GM19239 (cell line): ENCODE measurements at regions not wholly inside any gene's neighbourhood (a gene's known extent, or its start where the extent isn't known, plus 50 kb on each side); places are given as distances from the start of the nearest gene placed in this dataset.
"Not testable (repeated sequence)": the region's sequence is repeated elsewhere in the genome, so short reads cannot be mapped to it uniquely, and the experiment has no call there.

Source experiments
- DNase-seq: peaks from one replicate; pipeline ENCODE4 v3.0.0; 2011; ENCODE audit warnings: low spot score; ENCODE audit not compliant: insufficient read length
- FAIRE-seq: peaks from 2 replicates; lab custom pipeline; 2011; peaks lifted over from hg19 to GRCh38; lab: Jason Lieb, UNC

DNA sequence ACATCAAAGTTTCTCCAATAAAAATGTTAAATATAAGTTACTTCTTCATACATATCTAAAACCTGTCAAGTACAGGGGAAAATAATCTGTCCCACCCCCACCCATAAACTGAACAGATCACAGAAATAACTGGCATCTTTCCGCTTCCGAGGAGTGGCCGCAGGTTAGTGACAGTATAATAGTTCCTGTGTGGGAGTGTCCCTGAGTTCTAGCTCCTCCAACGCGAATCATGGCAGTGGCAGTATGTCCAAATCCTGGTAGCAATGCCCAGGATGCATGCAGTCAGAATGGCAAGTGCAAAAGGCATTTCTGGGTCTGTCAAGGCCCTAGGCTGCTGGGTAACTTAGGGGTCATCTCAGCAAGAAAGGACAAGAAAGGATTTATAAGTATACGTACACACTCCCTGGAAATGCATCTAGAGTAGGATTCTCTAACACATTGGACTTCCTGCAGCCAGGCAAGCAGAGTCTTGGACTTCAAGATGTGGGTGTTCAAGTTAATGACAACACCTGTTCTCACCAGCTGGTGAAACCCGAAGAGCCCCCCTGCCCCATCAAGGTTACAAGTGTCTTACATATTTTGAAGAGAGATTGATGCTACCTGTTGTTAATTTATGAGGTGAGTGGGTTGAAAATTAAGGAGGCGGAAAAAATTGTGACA, 94.4 kb upstream of the COL1A2 start:
- FAIRE-seq (no peak), DNase-seq (no peak)

DNA sequence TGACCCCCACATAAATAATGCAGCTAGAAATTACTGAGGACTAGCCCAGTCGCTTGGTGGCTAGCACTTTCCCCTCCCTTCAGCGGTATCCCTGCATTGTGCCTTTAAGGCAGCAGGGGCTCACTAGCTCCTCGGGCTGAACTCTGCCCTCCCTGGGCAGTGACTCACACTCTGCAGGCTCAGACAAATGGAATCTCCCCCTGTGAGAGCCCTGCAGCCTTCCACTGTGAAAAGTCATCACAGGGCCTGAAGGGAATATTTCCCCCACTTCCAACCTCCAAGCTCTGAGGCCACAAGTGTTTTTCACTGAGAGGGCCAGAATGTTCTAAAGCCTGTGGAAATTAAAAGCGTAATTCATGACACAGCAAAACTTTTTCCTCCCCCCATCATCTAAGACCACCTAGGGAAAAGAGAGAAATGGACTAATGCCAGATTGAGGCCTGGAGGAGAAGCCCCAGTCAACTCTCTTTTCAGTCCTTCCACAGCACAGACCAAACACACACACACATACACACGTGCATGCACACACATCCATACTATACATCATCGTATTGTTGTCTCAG, 93.6 kb upstream of the COL1A2 start:
- FAIRE-seq, result no peak
- no peak for DNase-seq

DNA sequence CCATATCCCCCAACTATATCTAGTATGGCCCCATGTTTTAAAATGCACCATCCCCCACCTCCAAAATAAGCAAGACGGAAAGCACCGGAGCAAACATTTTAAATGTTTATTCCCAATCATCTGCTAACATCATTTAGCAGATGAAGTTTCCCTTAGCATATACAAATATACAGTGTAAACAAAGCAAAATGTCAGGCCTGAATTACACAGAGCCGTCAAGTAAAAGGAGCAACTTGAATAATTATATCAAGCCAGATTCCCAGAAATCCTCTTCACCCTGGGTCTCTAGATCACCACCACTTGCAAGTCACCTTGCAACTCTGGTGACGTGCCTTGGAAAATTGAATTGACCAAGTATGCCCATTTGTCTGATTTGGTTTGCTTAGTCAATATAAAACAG, 91.6 kb upstream of the COL1A2 start:
- DNase-seq, result no peak
- FAIRE-seq, result no peak

DNA sequence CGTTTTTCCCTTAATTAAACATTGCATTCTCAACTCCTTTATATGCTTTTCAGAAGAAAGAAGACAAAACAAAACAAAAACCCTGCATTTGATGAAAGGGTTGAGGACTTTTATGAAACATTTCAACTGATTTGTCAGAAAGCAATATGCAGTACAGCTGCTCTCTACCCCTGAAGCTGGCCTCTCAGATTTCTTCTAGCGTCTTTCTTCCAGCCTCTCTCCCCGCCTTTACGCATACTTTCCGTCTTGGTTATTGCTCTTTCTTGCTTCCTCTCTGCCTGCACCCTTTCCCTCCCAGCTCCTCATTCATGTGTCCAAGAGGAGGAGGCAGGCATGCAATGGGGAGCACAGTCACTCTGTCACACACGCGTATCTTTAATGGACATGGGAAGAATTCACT, 91.0 kb upstream of the COL1A2 start:
- no peak for FAIRE-seq
- no peak for DNase-seq

DNA sequence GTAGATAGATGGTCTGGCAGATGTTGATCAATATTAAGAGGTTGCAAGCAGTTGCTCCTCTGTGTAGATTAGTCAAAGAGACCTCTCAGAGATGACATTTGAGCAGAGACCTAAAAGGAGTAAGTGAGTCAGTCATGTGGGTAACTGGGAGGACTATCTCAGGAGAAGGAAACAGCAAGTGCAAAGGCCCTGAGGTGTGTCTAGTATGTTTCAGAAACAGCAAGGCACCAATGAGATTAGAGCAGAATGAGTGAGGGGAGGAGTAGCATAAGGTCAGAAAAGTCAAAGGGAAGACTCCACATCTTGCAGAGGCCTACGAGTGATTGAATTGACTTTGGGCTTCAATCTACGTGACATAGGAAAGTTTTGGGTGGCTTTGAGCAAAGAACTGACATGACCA, 89.8 kb upstream of the COL1A2 start:
- FAIRE-seq (no peak), DNase-seq (no peak)

DNA sequence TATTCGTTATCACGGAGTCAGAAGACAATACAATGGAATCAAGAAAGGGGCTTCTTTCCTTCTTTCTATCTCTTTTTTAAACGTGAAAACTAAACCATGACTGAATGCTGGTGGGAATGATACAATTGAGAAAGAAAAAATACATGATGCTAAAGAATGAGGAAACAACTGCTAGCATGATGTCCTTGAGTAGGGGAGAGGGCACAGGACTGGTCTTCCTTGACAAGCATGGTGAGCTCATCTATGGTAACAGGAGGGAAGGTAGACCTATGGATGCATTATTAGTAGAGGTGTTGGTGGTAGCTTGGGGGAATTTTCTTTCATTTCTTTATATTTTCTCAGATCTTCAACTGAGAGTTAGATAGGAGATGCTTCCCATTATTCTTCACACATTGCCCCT, 88.9 kb upstream of the COL1A2 start:
- FAIRE-seq, result no peak
- no peak for DNase-seq

DNA sequence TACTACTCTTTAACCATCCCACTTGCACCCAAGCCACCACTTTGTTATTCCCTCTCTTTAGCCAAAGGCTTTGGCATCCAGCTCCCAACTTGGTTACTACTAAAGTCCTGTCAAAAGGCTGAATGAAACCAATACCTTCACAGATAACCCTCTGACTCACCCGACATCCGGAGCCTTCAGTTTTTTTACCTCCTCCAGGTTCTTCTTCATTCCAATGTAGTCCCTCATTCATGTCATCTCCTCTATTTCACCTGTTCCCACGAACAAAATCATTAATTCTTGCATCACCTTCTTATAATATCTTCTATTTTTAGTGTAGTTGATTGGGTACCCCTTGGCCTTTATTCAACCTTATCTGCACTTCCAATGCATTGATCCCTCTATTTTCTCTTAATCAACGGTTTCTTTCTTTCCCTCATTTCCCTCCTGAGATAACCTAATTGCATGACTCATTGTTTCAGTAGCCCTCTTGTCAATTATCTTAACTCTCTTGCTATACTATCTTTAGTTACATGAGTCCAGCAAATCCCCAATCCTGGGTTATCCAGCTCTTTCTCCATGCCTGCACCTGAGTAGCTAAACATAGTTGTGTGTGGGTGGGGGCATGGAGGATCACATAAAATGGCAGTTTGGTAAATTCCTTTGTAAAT, 87.2 kb upstream of the COL1A2 start:
- FAIRE-seq, result no peak
- DNase-seq, result no peak

DNA sequence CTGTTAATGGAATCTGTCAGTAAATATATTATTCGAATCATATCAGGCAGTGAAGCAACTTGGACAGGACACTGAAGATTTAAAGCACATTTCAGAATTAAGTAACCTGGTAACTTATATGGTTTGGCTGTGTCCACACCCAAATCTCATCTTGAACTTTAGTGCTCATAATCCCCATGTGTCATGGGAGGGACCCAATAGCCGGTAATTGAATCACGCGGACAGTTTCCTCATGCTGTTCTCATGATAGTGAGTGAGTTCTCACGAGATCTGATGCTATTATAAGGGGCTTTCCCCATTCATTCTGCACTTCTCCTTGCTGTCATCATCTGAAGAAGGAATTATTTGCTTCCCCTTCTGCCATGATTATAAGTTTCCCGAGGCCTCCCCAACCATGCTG, 83.2 kb upstream of the COL1A2 start:
- no peak for FAIRE-seq
- DNase-seq, result no peak

DNA sequence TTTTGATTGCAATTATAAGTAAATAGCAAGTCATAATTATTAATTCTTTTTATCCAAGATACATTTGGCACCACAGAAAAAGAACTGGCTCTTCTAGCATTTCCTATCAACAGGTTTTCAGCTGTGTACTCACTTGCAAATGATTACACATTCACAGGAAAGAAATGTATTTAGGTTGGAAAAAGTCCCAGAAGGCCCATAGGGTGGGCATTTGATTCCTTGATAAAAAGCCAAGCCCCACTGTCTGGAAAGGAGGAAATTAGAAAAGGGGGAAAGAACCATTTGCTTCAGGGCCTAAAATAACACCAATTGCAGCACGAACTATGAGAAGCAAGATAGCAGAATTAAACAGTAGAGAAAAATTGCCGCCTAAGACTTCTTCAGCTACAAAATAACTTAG, 80.8 kb upstream of the COL1A2 start:
- no peak for DNase-seq
- no peak for FAIRE-seq

DNA sequence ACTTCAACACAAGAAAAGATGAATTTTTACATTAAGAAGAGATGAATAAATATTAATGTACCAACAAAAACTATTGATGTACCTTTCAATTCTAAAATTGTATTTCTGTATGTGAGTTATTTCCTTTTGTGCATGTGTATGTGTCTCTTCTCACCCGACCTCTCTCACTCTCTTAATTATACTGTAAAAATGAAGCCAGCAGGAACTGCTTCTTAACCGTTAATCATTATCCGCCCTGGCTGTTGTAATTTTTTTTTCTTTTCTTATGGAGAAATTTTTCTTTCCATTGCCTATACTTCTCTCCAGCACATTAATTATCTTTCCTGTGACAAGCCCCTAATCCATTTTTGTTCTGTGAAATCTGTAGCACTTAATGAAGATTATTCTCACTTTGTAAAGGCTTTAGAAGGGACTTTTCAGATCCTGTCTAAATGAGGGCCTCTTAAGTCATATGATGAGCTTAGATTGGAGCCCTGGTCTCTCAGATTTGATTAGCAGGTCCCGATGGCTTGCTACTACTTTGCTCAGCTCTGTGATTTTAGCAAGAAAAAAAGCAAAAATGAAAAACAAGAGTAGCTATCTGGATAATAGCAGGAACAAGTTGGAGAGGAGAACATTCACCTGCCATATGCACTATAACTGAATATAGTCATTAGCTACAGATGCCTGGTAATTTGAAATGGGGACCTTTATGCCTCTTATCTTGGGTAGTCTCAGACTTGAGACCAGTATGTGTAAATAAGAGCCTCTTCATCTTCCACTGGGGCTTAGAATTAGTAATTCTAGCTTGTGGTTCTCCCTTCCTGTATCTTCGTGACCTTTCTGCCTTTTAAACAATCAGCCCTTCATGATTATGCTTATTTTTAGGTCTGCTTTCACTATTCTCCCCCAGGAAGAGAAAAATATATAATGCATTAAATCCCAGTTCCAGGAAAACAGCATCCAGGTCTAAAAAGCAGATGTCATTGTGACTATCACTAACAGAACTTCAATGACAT, 80.0 kb upstream of the COL1A2 start:
- FAIRE-seq (no peak), DNase-seq (no peak)

DNA sequence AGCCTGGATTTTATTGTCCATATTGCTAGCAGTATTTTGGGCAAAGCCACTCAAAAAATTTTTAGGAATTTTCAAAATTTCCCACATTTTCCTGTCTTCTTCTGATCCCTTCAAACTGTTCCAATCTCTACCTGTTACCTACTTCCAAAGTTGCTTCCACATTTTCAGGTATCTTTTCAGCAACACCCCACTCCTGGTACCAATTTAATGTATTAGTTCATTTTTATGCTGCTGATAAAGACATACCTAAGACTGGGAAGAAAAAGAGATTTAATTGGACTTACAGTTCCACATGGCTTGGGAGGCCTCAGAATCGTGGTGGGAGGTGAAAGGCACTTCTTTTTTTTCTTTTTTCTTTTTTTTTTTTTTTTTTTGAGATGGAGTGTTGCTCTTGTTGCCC, 73.6 kb upstream of the COL1A2 start:
- FAIRE-seq, DNase-seq: not testable (repeated sequence)

DNA sequence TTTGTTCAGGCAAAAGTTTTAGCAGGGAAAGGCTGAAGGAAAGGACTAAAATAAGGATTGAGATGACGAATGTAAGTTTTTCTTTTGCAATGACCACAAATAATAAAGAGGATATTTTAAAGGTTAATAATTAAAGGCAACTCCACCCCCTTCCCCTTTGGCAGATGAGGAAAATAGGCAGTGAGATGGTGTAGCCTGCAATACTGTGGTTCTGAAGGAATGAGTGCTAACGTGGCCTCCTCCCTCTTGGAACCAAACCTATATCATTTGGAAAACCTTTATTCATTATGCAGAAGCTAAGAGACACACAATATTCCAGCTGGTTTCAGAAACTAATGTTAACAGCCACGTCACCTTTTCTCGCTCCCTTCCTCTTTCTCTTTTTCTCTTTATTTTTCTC, 70.9 kb upstream of the COL1A2 start:
- no peak for FAIRE-seq

DNA sequence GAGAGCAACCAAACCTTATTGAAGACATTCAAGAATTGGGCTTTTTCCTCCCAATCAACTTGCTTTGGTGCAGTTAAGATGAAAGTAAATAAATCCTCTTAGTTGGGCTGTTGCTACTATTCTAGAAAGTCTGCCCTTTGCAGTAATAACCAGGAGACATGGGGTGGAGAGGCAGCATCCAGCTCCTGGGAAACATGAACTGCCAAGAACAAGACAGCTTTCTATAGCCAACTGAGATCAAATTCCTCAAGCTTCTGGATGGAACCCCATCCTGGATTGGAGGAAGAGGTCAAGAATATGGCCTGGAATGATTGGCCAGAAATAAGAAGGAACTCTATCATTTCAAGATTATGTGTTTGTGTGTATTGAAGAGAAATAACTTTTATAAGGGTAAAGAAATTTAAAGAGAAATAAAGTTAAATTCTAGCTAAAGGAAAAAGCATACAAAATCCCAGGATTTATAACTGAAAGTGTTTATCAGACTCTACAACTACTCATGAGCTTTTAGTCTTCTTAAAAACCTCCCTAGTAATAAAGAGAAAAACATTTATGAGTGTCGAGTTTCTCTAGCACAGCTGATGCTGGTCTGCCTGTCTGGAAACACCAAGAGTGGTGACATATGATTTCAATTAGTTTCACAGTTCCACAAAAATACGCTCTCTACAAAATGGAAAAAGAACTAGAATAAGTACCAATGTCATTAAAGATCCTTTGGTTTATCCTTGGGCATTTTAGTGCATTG, 70.1 kb upstream of the COL1A2 start:
- FAIRE-seq (no peak), DNase-seq (no peak)

More for the DNA sequence above, 70.9 kb upstream of the COL1A2 start:
- DNase-seq, result no peak

DNA sequence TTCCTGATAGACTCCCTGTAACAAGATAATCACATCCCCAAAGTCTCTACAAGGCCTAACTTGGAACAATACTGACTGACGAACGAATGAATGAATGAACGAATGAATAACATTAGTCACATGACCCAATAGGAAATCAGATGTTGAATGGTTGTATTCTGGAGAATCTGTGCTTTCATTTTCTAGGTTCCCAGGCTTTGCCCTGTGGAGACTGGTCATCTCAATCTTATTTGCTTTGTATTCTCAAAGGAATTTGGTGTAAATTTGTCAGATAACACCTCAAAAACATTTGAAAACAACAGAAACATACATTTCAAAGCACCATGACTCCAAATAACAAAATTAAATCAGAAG, 69.6 kb upstream of the COL1A2 start:
- FAIRE-seq (no peak), DNase-seq (no peak)

DNA sequence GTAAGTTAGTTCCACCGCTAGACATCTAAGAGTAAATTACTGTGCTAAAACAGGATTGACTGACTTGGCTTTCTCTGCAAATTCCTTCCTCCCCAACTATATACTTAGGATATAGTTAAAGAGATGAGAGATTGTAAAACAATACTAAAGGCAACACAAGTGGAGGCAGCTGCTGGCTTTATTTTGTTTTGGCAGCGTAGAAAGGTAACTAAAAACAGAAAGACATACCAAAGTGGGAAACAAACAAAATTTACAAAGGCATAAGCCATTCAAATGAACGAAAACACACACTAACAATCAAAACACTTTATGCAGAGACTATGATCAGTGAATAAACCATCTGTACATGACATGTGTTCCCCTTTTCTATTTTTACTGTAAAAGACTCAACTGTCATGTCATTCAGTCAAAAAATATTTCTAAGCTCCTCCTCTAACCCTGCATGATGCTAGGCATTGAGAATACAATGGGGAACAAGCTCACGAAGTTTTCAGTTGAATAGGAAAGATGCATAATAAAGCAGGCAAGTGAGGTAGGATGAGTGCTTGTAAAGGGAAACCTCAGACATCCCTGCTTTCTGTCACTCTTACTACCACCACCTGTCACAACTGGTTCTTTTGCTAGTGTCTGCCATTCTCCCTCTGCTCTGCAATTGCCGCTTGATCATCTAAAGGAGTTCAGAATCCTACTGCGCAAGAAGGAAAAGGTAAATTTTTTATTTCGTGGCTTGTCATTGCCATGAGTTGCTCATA, 64.2 kb upstream of the COL1A2 start:
- no peak for FAIRE-seq
- DNase-seq, result no peak

DNA sequence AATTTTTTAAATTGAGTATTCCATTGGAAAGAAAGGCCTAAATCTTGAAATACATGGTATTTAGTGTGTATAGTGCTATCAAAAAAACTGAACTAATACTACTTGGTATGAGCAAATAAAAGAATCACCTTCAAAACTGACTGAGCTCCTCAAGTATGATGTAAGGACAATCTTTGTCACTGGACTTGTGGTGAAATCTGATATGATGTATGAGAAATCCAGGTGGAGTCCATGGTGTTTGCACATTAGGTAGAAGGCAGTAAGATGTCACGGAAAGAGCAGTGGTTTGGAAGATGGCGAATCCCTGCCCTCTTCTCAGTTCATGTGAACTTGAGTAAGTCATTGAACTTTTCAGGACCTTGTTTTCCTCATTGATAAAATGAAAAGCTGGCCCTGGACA, 62.1 kb upstream of the COL1A2 start:
- DNase-seq (no peak), FAIRE-seq (no peak)

DNA sequence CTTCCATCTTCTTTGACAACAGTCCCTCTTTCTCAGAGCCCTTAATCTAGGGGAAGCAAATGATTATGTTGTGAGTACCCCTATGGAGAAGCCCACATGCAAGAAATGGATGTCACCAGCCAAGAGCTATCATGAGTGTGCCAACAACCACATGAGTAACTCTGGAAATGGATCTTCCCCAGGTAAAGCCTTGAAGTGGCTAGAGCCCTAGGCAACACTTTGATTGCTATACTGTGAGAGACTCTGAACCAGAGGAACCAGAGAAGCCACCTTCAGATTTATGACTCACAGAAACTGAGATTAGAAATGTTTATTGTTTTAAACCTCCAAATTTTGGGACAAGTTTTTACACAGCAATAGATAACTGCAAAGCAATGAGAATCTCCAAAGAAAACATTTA, 60.9 kb upstream of the COL1A2 start:
- DNase-seq (no peak), FAIRE-seq (no peak)

DNA sequence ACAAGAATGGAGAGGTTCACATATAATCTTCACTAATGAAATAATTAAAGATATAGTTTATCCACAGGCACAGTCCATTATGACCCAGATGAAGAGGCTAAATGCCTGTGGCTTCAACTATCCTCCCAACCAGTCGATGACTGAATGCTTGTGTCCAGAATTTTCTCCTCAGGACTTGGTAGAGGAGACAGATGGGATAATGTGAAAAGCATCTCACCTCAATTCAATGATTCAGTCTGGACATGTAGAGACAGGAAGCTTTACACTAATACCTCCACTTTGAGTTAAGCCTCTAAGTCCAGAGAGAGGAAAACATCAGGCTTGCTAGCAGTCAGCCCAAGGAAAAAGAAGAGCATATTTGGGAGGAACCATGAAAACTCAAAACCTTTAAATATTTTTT, 59.1 kb upstream of the COL1A2 start:
- no peak for FAIRE-seq
- no peak for DNase-seq

DNA sequence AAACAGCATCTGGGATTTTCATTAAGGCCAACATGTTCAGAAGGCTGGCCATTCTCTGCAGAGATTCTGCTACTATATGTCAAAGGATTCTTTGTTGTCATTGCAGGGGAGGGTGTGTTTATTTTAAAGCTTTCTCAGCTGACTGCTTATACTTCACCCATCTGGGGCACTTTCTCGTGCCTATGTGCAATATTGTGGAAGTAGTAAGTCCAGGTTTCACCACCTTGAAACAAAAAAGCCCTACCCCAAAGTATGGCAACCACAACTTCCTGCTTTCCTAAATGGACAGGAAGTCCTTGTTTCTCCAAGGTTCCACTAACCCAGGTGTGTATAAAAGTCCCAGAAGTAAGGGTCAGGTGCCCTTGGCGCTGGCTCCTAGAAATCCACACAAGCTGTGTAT, 58.7 kb upstream of the COL1A2 start:
- FAIRE-seq (no peak), DNase-seq (no peak)
